ENCODE measurements at regions not wholly inside any gene's neighbourhood (a gene's known extent, or its start where the extent isn't known, plus 50 kb on each side); places are given as distances from the start of the nearest gene placed in this dataset.

DNA sequence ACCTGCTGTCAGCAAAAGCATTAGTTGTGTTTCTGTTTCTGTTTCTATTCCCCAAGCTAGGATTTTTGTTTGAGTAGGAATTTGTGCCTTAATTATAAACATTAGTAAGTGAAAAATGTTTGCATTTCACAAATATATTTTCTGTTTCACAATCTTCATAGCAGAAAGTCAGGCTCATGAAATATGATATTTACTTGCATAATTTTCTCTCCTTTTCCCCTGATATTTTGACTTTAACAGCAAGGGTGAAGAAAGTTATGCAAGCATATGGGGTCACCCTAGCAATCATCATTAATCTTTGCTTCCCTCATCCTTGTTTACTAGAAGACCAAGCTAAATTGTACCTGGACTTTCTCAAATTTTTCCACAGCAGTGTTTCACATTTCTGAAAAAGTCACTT, 140.3 kb upstream of the SEMA6D start (continued):
- TF ChIP-seq, protein P1, sequence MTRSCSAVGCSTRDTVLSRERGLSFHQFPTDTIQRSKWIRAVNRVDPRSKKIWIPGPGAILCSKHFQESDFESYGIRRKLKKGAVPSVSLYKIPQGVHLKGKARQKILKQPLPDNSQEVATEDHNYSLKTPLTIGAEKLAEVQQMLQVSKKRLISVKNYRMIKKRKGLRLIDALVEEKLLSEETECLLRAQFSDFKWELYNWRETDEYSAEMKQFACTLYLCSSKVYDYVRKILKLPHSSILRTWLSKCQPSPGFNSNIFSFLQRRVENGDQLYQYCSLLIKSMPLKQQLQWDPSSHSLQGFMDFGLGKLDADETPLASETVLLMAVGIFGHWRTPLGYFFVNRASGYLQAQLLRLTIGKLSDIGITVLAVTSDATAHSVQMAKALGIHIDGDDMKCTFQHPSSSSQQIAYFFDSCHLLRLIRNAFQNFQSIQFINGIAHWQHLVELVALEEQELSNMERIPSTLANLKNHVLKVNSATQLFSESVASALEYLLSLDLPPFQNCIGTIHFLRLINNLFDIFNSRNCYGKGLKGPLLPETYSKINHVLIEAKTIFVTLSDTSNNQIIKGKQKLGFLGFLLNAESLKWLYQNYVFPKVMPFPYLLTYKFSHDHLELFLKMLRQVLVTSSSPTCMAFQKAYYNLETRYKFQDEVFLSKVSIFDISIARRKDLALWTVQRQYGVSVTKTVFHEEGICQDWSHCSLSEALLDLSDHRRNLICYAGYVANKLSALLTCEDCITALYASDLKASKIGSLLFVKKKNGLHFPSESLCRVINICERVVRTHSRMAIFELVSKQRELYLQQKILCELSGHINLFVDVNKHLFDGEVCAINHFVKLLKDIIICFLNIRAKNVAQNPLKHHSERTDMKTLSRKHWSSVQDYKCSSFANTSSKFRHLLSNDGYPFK (CRISPR knock-in tag; IDR thresholded peaks at IDR 0.05; ENCODE audit: borderline replicate concordance), result no peak
- TF ChIP-seq, protein P2, sequence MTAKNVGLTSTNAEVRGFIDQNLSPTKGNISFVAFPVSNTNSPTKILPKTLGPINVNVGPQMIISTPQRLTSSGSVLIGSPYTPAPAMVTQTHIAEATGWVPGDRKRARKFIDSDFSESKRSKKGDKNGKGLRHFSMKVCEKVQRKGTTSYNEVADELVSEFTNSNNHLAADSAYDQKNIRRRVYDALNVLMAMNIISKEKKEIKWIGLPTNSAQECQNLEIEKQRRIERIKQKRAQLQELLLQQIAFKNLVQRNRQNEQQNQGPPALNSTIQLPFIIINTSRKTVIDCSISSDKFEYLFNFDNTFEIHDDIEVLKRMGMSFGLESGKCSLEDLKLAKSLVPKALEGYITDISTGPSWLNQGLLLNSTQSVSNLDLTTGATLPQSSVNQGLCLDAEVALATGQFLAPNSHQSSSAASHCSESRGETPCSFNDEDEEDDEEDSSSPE (CRISPR knock-in tag; IDR thresholded peaks at IDR 0.05), result no peak

- POLR2A ChIA-PET, result no interaction called here
- TF ChIP-seq ZNF414 (CRISPR knock-in tag; IDR thresholded peaks at IDR 0.05) (no peak), CAMTA2 (CRISPR knock-in tag; IDR thresholded peaks at IDR 0.05; ENCODE audit: borderline replicate concordance) (no peak), NR0B2 (CRISPR knock-in tag; IDR thresholded peaks at IDR 0.05) (no peak), KAT2B (IDR thresholded peaks at IDR 0.05; ENCODE audit: borderline replicate concordance, low read depth, low read length) (no peak), NR3C1 (CRISPR knock-in tag; IDR thresholded peaks at IDR 0.05) (no peak), GATA4 (IDR thresholded peaks at IDR 0.05; ENCODE audit: borderline replicate concordance, low read depth) (no peak), NCOA1 (CRISPR knock-in tag; IDR thresholded peaks at IDR 0.05) (no peak), ZMYM4 (CRISPR knock-in tag; IDR thresholded peaks at IDR 0.05) (no peak), ZNF567 (CRISPR knock-in tag; IDR thresholded peaks at IDR 0.05; ENCODE audit: borderline replicate concordance) (no peak), ZBTB42 (CRISPR knock-in tag; IDR thresholded peaks at IDR 0.05) (no peak), GPBP1L1 (CRISPR knock-in tag; IDR thresholded peaks at IDR 0.05) (no peak), RFX3 (CRISPR knock-in tag; IDR thresholded peaks at IDR 0.05) (no peak)
- TF ChIP-seq, protein P3, sequence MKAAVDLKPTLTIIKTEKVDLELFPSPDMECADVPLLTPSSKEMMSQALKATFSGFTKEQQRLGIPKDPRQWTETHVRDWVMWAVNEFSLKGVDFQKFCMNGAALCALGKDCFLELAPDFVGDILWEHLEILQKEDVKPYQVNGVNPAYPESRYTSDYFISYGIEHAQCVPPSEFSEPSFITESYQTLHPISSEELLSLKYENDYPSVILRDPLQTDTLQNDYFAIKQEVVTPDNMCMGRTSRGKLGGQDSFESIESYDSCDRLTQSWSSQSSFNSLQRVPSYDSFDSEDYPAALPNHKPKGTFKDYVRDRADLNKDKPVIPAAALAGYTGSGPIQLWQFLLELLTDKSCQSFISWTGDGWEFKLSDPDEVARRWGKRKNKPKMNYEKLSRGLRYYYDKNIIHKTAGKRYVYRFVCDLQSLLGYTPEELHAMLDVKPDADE (CRISPR knock-in tag; IDR thresholded peaks at IDR 0.05), result no peak
- TF ChIP-seq, protein P4, sequence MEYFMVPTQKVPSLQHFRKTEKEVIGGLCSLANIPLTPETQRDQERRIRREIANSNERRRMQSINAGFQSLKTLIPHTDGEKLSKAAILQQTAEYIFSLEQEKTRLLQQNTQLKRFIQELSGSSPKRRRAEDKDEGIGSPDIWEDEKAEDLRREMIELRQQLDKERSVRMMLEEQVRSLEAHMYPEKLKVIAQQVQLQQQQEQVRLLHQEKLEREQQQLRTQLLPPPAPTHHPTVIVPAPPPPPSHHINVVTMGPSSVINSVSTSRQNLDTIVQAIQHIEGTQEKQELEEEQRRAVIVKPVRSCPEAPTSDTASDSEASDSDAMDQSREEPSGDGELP (IDR thresholded peaks at IDR 0.05; ENCODE audit: borderline replicate concordance, low read depth), result no peak
- no peak for FAIRE-seq
- H3K4me3 ChIP-seq (replicated peaks in 1 of 3; ENCODE audit: insufficient read depth in 1 of 3, low read depth in 2 of 3, low read length in 3 of 3), result no peak overlapping the region
- intact Hi-C loops (cut with micrococcal nuclease; ENCODE audit: unreplicated experiment), result no loop called here
- BruUV-seq (replicated peaks), result no TSS peak
- no peak for ATAC-seq
- CTCF ChIA-PET (ENCODE audit: low intra/inter-chr PET ratio, low total read pairs), result no interaction called here
- 0% methylated on average over 3 of the region's 3 CpGs for WGBS (ENCODE audit: low lambda C conversion rate)
- H3K36me3 ChIP-seq (replicated peaks in 1 of 2; ENCODE audit: control insufficient read depth in 1 of 2, insufficient read depth in 2 of 2, low read length in 2 of 2), result no peaks in the 10 kb centered on the region
- H3K27me3 ChIP-seq (ENCODE audit: control insufficient read depth in 1 of 2, insufficient read depth in 2 of 2, low read length in 2 of 2), result no peaks in the 10 kb centered on the region
- no peak for DNase-seq (ENCODE audit: low spot score)
- H3K4me2 ChIP-seq (ENCODE audit: low read depth, low read length), result no peak overlapping the region
- in situ Hi-C loops (cut with HindIII; ENCODE audit: extremely low pct_ligation_motif_present, low pct_unique_long_range_greater_than_20kb), result no loop called here
- H3K27ac ChIP-seq (ENCODE audit: extremely low read length, insufficient read depth, low read length), result no peak overlapping the region
- H2AFZ ChIP-seq (ENCODE audit: low read length), result no peak overlapping the region
- H3K9ac ChIP-seq (ENCODE audit: insufficient read depth, low read depth, low read length), result no peak overlapping the region
- no peaks in the 10 kb centered on the region for H4K20me1 ChIP-seq (ENCODE audit: insufficient read depth, low read length)
- no peaks in the 10 kb centered on the region for H3K4me1 ChIP-seq (ENCODE audit: insufficient read depth, low read length)
- H3K9me3 ChIP-seq (ENCODE audit: low read length), result peaks cover 60% of the 10 kb centered on the region
- no peaks in the 10 kb centered on the region for H3K79me2 ChIP-seq (ENCODE audit: insufficient read depth, low read length)
Measured at GRCh38 chr15:47577461-47577860, 139.8 kb upstream of the SEMA6D start.
